Esophagus mucosa (tissue), 1 donor: ENCODE measurements at regions not wholly inside any gene's neighbourhood (a gene's known extent, or its start where the extent isn't known, plus 50 kb on each side); places are given as distances from the start of the nearest gene placed in this dataset.
"Not testable (repeated sequence)": the region's sequence is repeated elsewhere in the genome, so short reads cannot be mapped to it uniquely, and the experiment has no call there.

Experiments
- ATAC-seq: fragments of 200-7000 bp; cut with Tn5 transposase; one replicate; pipeline ENCODE4 v1.9.1; 2020
- donor health status: DM: yes; HTN: yes; CAD: no.

DNA sequence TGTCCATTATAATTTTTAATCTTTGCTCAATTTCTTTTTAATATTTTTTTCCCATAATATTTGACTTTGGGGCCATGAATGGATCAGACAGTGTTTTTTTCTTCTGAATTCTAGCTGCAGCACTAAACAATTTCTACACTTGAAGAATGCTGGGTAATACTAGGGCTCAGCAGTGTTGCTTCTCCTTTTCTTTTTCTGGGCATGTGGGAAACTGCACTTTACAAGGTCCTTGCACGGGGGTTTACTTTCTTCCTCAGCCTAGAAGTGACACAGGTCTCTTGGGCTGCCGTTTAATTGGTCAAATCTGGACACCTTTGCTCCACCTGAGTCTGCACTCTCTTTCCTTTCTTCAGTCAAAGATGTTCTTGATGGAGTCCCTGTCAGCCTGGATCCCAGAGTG is 135.4 kb upstream of the APCDD1 start:
- ATAC-seq, result no peak

DNA sequence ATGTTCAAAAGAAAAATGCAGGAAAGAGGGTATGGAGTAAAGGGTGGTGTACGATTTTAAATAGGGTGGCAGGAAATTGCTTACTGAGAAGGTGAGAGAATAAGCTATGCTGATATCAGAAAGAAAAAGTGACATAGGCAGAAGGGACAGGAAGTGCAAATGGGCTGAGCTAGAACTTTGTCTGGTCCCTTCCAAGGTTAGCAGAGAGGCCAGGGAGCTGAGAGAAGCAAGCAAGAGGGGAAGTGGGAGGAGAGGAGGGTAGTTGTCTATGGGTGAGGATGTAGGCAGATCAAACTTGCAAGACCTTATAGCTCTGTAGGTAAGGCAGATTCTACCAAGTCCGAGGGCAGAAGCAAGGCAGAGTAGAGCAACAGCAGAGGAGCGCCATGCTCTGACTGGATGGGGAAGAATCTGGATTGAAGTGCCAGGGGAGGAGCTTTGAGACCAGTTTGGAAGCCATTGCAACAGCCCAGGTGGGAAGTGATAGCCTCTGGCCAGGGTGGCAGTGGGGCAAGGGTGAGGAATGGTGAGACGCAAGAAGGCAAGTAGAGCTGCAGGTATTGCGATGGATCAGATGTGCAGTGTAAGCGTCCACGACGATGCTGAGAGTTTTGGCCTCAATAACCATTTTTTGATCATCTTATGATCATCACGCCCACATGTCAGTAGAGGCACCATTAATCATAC is 134.4 kb upstream of the APCDD1 start:
- no peak for ATAC-seq

DNA sequence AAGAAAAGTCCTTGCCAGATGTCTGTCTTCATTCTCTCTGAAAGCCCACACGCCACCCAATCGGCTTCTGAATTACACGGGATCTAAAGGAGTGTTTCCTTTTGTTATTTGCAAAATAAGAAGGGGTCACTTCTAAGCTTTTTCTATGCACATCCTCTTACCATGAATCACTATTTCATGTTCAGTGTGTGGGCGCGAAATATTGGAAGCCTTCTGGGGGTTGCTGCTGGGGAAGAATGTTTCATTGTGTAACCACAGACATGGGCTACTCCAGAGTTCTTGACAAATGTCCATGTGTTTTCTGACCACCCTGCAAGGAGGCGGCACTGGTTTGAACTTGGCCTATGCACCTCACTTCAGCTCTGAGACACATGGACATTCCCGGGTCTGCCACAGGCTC is 133.6 kb upstream of the APCDD1 start:
- ATAC-seq, result no peak

DNA sequence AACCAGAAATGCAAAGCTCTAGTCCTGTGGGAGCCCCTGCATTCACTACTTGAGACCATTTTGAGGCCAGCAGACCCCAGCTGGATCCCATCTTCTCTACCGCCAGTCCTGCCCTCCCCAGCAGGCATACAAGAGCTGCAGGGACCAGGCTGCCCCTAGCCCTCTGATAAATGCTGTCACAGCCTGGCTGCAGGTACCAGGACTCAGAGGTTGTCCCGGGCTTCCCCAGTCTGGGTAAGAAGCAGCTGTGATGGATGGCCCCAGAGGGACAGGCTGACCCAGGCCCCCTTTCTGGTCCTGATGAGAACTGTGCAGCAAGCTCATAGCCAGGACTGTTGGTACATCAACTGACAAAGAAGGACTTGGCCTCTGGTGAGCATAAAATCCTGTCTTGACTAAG is 132.9 kb upstream of the APCDD1 start:
- no peak for ATAC-seq

DNA sequence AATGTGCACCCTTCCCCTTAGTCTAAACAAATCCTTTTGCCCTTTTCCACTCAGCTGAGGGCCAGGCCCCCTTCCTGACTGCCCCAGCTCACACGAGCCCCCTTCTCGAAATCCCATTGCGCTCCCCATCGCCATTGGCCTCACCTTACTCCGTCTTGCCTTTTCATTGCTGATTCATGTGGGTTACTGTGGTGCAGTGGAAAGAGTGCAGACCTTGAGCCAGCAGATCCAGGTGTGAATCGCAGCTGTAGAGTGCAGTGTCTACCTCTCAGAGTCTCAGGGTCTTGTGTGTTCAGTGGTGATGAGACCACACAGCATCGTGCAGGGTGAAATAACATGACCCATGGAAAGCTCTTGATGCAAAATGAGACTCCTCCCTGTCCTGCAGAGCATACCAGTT is 132.4 kb upstream of the APCDD1 start:
- ATAC-seq, result no peak

DNA sequence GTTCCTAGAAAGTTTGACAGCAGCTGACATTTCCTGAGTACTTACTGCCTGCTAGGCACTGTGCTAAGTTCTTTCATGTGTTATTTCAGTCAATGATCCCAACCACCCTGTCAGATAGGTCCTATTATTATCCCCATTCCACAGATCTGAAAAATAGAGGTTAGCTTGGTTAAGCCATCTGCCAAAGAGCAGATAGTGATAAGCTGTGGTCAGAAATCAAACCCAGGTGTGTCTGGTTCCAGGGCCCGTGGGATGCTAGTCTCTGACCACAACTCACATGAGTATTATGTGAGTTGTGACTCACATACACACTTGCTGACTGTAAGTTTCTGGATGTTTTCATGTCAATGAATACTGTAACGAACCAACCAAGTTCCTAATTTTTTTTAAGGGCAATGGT is 132.0 kb upstream of the APCDD1 start:
- ATAC-seq, result no peak

DNA sequence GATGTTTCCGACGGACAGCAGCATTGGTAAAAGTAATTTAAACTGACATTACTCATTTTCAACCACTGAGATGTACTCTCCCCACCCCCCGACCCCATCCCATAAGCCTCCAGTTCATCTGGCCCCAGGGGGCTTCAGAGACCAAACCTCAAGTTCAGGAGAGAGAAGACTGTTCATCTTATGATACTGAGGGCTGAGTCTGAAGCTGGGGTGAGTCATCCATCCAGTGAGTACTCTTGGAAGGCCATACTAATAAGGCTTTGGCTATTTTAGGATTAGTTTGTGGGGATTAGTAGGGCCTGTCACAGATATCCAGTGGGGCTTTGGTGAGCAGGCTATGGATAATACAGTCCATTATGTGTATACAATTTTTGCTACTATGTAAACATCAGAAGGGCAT is 125.3 kb upstream of the APCDD1 start:
- ATAC-seq, result peak; percentile 31

DNA sequence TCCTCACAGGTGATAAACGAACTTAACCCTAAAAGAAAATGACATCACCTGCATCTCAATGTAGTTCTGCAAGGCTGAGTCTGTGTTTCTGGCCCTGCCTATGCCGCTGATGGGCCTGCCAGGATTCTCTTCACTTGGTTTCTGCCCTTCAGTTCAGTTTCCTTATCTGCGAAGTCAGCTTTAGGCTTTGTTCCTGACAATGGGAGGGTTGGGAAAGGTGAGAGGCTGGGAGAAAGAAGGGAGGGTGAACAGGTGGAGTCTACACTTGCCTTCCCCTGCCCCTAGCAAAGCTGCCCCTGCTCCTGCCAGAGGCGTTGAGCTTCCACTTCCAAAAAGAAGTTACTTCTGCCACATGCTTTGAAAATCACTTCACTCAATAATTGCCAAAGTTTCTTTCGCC is 124.0 kb upstream of the APCDD1 start:
- ATAC-seq, result no peak

DNA sequence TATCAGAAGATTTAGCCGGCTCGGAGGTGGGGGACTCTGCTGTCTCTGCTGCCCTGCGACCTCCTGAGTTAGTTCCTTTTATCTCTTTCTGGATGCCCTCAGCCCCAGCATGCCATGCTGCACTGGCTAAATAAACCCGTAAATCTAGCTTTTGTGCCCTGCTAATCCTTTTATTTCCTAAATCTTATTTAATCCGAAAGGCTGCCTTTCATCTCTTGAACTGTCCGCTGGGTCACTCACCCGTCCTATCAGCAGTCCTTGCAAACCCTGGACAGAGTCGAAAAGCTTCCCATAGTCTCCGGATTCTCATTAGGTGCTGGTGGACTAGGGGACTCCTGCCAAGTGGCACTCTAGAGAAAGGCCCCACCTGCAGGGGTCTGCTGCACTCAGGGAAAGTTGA is 122.0 kb upstream of the APCDD1 start:
- ATAC-seq, result no peak

DNA sequence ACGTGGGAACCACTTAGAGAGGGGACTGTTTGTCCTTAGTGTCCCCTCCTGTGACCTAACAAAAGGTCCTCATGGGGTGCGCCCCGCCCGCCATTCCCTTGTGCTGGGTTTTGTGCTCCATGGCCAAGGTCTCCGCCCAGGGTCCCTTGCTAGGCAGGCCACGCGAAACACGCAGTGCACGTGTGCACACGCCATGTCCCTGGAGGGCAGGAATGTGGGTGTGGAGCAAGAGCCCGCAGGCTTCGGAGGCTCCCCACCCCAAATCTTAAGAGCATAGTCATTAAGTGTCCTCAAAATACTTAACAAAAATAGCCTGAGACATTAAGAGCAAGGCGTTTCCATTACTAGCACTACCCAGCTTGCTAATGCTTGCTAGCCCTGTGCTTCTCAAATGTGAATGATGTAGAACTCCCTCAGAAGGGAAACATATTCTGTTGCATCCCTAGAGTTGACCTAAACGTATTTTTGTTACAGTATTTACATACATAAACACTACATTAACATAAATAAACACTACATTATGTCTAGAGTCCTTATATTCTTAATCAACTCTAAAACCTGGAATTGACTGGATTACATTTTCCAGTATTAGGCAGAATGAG is 117.6 kb upstream of the APCDD1 start:
- peak; percentile 65 for ATAC-seq

DNA sequence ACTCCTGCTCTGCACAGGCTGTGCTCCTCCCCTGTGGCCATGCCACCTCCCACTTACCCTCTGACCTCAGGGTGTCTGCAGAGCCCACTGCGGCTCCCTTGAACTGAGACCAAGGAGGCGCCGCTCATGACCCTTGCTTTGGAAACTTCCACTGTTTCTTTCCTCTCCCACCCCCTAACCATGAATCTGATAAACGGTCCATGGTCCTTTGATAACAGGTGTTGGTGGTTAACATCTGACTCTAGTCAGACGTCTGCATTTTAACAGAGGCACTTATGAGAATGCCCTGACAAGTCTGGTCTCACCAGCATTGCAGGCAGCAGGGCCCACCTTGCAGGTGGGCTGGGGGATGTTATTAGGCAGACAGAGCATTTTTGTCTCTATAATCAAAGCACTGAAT is 113.6 kb upstream of the APCDD1 start:
- ATAC-seq, result no peak

DNA sequence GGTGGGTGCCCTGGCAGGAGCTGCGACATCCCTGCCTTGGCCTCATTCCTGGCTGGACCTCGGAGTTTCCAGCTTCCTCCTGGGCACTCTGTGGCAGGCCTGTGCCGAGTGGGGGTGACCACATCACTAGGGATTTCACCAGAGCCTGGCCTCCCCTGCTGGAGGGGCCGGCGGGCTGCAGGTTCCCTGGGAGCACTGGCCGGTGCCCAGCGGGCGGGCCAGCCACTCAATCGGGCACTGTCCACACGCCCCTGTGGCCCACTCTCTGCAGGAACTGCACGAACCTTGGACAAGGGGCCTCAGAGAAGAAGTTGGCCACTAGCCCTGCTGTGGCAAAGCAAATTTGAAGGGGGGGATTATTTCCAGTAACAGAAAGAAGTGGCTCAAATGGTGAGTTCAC is 110.7 kb upstream of the APCDD1 start:
- ATAC-seq, result no peak

DNA sequence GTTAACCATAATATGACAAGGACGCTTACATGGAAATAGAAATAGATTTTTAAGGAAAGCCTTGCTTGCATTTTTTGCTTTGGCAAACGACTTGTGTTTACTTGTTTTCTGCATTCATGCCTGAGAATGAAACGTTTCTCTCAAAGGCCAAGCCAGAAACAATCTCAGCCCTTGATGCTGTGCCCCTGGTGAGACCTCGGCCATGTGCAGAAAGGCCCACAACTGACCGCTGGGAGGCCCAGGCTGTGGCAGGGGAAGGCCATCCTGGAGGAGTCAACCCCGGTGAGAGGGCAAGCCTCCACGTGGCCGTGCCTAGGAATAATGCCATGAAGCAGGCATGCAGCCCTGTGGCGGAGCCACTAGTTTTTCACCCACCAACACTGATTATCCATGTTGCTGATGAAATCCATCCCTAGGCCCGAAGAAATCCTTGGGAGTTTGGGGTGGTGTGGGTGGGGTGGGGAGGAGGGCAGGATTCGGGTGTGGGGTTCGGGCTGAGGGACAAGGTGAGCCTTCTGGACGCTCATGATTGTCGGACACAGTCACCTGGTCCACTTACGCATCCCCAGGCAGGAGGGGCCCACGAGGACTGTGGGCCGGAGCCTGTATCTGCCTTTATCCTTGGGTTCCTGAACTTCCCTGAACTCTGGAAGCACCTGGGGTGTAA is 107.6 kb upstream of the APCDD1 start:
- ATAC-seq, result no peak

DNA sequence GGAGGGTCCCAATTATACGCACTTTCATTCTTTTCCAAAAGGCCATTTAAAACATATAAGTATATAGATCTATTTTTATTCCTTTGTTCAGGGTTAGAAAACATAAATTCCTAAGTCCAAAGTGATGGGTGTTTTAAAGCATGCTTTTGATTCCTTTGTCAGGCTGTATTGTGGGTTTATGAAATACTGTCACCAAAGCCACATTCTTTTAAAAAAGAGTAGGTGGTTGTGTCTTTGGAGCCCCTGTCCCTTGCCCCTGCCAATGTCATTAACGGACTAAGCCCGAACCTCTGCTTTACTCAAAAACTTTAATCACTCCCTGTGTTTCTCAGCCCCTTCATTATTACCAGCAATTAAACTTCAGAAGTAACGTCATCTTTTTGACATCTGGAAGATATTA is 104.9 kb upstream of the APCDD1 start:
- ATAC-seq, result no peak

DNA sequence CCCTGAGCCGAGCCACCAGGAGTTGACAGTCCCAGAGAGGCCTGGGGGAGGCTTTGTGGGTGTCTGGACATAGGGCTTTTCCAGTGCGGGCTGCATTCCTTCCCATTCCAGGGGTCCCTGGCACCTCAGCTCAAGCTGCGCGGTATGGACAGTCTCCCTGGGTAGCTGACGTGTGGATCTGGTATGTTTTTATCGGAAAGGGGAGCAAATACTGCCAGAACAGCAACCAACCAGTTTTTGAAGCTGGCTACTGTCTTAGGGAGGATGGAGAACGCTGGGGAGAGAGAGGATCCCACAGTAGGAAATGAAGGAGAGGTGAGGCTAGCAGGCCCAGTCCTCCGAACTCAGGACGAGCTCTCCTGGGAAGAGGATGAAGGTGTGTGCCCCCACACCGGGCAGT is 103.8 kb upstream of the APCDD1 start:
- no peak for ATAC-seq

DNA sequence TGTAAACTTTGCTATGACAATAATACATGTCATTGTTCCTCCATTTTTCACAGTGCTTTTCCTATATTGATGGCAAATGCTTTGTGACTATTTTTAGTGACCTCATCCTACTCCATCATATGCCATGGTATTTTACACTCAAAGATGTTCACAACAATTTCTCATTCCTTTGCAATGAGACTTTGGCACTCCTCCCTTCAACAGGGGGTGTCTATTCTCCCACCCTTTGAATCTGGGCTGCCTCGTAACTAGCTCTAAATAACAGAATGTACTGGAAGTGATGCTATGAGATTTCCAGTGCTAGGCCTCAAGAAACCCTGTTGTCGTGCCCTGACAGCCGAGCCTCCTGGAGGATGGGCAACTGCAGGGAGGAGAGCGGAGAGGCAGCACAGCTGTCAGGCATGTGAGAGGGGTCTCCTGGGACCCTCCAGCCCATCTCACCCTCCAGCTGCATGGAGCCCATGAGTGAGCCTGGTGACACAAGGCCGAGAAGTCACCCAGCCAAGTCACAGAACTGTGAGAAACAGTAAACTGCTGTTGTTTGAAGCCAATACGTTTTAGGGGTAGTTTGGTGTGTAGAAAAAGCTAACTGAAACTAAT is 103.1 kb upstream of the APCDD1 start:
- no peak for ATAC-seq

DNA sequence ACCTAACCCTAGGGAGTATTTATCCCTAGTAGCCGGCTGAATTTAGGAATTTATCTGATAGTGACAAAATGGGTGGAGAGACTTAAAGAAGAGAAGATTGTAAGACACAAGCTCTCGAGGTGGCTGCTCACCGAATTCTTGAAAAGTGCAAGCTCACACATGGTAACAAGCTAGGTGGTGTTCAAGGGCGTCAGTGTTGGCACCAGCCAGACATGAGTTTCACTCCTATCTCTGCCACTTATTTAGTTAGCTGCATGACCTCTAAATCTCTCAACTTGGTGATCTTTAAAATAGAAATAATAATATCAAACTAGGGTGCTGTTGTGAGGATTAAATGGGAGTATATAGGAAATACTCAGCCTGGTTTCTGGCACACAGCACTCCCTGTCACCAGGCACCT is 102.6 kb upstream of the APCDD1 start:
- no peak for ATAC-seq

DNA sequence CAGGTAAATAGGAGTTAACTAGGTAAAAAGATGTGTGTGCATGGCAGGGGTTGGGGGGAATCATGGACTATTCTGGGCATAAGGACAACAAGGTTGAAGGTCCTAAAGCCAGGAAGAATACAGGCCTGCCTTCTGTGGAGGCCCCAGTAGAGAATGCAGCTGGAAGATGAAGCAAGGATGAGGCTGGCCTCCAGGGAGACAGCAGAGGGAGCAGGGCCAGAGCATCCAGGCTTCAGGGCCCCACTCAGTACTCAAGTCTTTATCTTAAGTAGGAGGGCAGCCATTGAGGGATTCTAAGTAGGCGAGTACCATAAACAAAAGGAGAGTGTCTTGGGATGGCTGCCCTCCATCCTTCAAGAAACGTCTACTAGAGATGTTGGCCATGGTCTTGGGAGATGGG is 101.8 kb upstream of the APCDD1 start:
- no peak for ATAC-seq

DNA sequence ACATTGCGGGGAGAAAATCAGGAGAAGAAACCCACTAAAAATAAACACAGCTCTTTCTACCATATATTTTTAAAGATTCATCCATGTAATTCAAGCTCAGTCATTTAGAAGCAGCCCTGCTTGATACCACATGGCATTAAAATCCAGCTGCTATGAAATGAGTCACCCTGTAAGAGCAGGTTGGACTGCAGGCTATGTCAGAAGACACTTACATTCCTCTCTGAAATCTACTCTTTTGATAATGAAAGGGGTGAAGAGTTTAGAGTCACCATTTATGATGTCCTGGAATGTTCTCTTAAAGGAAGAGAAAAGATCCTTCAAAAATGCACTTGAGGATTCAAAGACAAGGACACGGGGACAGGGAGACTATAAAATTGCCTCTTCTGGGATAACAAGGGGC is 100.6 kb upstream of the APCDD1 start:
- ATAC-seq, result peak; percentile 83

DNA sequence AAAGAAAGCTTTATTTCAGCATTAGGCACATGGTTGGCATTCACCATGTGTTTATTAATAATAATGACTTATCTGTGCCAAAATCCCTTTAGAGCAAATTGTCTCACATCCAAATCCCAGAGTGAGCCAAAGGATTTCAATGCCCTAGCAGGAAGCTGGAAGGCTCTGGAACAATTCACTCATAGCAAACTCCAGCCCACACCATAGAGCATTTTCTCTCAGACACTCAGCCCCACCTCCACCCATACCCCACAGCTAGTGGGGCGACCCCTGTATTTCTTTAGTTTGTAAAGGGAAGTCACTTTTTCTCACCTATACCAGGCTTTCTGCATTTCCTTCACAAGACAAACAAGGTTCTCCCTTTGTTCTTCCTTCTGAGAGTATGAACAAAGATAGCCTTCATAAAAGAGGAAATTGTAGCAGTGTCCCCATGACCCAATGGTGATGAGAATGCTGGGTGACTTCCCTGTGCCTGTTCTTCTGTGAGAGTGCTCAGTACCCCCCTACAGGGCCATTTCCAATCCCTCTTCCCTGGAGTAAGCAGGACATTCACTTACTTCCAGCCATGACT is 100.1 kb upstream of the APCDD1 start:
- no peak for ATAC-seq

DNA sequence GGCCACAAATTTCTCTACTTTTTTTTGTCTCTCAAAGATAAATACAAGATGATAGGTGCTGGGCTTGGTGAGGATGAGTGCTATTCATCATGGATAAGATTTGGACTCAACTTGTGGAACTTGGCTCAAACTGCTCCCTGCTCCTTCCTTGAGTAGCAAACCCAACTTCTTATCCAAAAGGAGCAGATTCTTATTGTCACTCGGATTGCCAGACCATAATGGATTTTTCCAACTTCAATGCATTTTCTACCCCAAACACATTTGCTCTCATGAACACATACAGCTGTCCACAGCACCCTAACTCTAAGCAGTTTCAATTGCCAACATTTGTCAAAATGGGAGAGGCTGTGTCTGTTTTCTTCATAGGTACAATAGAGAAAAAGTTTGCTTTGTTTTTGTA is 99.5 kb upstream of the APCDD1 start:
- ATAC-seq, result no peak

DNA sequence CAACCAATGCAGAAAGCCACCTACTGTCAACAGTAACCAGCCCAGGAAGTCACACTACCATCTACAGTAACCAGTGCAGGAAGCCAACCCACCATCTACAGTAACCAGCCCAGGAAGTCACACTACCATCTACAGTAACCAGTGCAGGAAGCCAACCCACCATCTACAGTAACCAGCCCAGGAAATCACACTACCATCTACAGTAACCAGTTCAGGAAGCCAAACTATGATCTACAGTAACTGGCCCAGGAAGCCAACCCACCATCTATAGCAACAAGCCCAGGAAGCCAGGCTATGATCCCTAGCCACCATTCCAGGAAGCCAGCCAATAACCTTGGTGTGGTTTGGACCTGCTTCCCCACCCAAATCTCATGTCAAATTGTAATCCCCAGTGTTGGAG is 97.4 kb upstream of the APCDD1 start:
- not testable (repeated sequence) for ATAC-seq

DNA sequence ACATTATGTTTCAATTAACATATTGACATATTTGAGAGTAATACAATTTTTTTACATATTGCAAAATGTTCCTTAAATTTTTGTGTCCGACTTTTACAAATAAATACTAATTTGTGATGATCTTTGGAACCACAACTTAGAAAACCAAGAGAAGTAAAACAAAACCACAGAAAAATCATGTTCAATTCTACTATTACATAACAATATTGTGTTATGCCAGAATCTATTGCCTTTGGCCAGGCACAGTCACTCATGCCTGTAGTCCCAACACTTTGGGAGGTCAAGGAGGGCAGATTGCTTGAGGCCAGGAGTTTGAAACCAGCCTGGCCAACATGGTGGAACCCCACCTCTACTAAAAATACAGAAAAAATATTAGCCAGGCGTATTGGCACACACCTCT is 92.8 kb upstream of the APCDD1 start:
- ATAC-seq, result no peak

DNA sequence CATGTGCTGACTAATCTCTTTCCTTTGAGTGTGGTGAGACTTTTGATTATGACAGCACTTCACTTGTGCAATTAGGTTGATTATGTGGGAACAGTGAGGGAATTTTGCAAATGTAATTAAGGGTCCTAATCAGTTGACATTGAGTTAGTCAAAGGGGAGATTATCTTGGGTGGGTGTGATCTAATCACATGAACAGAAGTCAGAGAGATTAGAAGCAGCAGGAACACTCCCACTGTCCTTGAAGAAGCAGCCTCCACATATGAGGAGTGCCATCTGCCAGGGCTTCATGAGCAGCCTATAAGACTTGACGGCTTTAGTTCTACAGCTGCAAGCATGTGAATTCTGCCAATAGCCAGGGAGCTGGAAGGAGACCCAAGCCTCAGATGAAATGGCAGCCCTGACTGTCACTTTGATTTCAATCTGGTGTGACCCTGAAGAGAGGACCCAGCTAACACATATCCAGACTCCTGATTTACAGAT is 89.4 kb upstream of the APCDD1 start:
- no peak for ATAC-seq
